ENCODE measurements at regions not wholly inside any gene's neighbourhood (a gene's known extent, or its start where the extent isn't known, plus 50 kb on each side); places are given as distances from the start of the nearest gene placed in this dataset.

GRCh38 chr22:48347311-48347710 lies 1480.4 kb downstream of the BRD1 start:
- TF ChIP-seq CTCF (IDR thresholded peaks at IDR 0.05) (no peak), ZFX (IDR thresholded peaks at IDR 0.05; ENCODE audit: borderline replicate concordance) (no peak)
